Fibroblast of the aortic adventitia (primary cell): ENCODE measurements at regions not wholly inside any gene's neighbourhood (a gene's known extent, or its start where the extent isn't known, plus 50 kb on each side); places are given as distances from the start of the nearest gene placed in this dataset.

Experiments
- DNase-seq: peaks from one replicate; pipeline ENCODE4 v3.0.0-alpha.2; 2010; ENCODE audit warnings: low read depth
- H3K4me3 ChIP-seq: 2 replicates; pipeline ENCODE4 v1.5.1; 2011; ENCODE audit warnings: low read depth, mild to moderate bottlenecking, control low read depth, low read length, moderate library complexity
- TF ChIP-seq, protein P1 (sequence below): IDR thresholded peaks from 2 replicates; pipeline ENCODE4 v1.5.1; 2011; ENCODE audit warnings: mild to moderate bottlenecking, low read length, control low read depth, inconsistent platforms; ENCODE audit not compliant: insufficient read depth

DNA sequence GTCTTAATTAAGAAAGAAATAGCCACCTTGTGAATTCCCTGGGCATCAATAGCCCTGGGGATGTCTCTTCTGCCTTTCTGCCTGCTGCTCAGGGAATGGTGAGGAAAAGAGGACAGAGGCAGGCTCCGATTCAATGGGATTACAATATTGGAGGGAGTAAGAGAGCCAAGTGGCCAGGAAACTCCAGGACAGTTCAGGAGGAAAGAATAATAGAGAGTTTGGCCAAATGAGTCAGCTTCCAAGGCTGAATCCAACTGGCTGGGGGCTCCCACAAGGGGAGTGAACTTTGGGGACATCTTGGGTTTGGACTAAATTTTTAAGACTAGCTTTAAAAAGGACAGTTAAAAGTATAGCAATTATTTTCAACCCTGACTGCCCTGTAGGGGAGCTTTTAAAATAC is 235.8 kb upstream of the ASIC2 start:
- H3K4me3 ChIP-seq: no peak overlapping the region
- TF ChIP-seq, protein P1, sequence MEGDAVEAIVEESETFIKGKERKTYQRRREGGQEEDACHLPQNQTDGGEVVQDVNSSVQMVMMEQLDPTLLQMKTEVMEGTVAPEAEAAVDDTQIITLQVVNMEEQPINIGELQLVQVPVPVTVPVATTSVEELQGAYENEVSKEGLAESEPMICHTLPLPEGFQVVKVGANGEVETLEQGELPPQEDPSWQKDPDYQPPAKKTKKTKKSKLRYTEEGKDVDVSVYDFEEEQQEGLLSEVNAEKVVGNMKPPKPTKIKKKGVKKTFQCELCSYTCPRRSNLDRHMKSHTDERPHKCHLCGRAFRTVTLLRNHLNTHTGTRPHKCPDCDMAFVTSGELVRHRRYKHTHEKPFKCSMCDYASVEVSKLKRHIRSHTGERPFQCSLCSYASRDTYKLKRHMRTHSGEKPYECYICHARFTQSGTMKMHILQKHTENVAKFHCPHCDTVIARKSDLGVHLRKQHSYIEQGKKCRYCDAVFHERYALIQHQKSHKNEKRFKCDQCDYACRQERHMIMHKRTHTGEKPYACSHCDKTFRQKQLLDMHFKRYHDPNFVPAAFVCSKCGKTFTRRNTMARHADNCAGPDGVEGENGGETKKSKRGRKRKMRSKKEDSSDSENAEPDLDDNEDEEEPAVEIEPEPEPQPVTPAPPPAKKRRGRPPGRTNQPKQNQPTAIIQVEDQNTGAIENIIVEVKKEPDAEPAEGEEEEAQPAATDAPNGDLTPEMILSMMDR: no peak
- DNase-seq: no peak

DNA sequence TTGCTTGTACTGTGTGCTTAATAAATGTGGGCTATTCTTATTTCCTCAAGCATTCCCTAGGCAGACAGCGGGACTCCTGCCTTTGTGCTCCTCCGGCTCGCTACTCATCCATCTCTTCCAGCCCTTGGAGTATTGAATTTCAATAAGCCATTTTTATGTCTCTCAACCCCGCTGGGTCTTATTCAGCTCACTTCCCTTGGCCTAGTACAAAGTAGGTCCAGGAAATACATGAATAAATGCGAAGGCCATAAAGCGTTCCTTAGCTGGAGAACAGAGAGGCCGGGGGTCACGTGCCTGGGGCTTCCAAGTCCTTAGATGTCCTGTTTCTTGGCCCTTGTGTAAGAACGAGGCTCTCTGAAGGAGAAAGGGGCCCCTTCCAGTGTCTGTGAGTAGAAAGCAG is 236.7 kb upstream of the ASIC2 start:
- H3K4me3 ChIP-seq: no peak overlapping the region
- TF ChIP-seq, protein P1: no peak
- no peak for DNase-seq

DNA sequence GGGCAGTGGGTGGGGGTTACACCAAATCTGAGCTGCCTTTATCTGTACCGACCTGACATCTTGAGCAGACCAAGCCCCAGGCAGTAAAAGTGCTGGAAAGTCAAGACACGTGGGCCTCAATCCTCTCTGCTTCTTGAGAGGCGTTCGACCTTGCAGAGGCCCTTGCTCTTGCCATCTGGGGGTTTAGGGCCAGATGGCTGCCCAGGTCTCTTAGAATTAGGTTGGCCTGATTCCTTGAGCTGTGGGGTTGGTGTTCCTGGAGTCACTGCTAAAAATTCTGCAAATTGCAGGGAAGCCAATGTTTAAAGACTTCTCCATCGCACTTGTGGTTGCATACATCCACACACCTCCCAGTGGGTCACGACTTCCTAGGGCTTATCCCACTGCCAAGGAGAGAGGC is 238.2 kb upstream of the ASIC2 start:
- TF ChIP-seq, protein P1: no peak
- H3K4me3 ChIP-seq: no peak overlapping the region
- no peak for DNase-seq

DNA sequence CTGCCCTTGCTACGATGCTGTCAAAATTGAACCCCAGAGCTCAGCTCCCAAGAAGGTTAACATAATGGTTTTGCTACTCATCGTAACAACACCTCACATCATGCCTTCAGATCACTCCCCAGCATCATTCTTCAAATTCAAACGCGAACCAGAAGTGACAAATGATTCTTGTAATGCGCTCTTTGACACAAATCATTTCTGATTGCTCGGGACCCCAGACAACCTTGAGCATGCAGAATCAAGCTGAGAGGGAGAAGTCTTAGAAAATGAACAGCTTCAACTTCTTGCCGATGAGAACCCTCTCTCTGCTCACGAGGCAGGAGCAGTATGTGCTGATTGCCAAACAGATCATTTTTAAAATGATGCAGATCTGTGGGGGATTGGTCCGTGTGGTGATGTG is 241.0 kb upstream of the ASIC2 start:
- DNase-seq: no peak
- no peak overlapping the region for H3K4me3 ChIP-seq
- TF ChIP-seq, protein P1: no peak

DNA sequence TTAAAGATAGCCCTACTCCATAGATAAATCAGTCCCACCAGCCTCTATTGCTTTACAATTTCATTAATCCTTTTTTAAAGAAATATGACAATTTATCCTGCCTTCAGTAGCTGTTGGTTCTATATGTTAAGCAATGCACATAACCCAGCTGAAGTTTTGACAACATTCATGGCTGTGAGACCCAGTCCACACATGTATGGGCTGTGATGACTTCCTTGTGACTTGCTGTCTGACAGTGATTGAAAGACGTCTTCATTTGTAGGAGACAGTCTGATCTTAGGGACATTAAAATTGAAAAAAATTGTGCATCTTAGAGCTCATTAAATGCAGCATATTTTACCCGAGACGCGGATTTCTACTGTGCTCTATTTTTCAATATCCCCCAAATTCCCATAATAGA is 252.0 kb upstream of the ASIC2 start:
- no peak for DNase-seq
- TF ChIP-seq, protein P1: no peak
- H3K4me3 ChIP-seq: no peak overlapping the region

DNA sequence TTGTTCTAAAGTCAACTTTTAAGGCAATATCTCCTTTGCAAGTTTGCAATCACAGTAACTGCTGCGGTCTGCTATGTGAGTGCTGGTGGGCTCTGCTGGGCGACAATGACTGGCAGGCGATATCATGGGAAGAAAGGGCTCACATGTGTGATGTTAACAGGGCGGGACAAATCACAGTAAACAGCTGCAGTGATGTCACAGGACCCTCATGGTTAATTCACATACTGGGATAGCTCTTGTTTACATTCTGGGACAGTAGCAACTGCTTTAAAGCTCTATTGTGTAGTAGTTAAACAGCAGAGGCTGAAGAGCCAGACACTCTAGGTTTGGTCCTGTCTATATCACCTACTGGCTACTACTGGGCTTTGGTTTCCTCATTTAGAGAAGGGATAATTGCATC is 257.2 kb upstream of the ASIC2 start:
- DNase-seq: no peak
- H3K4me3 ChIP-seq: no peak overlapping the region
- TF ChIP-seq, protein P1: no peak

DNA sequence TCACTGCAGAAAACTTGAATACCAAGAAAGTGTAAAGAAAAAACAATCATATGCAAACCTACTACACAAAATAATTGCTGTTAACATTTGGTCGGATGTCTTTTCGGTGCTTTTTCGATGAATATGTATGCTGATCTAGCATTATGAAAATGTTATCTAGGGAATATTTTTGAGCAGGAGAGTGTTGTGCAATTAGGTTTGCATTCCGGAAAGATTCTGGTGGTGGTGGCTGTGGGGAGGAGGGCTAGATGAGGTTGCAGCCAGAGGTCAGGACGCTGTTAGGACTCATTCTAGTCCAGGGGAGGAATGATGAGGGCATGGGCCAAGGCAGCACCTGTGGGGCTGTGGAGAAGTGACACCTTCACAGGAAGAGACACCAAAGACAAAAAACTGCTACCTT is 258.0 kb upstream of the ASIC2 start:
- TF ChIP-seq, protein P1: no peak
- H3K4me3 ChIP-seq: no peak overlapping the region
- no peak for DNase-seq
